Coronary artery (tissue), 2 donors: ENCODE measurements at regions not wholly inside any gene's neighbourhood (a gene's known extent, or its start where the extent isn't known, plus 50 kb on each side); places are given as distances from the start of the nearest gene placed in this dataset.

Experiments used
- DNase-seq: peaks from one replicate; pipeline ENCODE4 v3.0.0-alpha.2; 2017; ENCODE audit warnings: low spot score
- H3K27ac ChIP-seq, 2 donors: fragments of 200-600 bp; sonication (generic); one replicate each; pipeline ENCODE4 v1.5.1; 2016 to 2019
- H3K4me3 ChIP-seq: fragments of 200-600 bp; sonication (generic); 2 replicates; pipeline ENCODE4 v1.5.1; 2016; ENCODE audit warnings: mild to moderate bottlenecking, moderate library complexity
- CTCF ChIP-seq: fragments of 200-600 bp; sonication (generic); IDR thresholded peaks from one replicate; pipeline ENCODE4 v1.5.1; 2019; ENCODE audit warnings: antibody characterized with exemption

- no peak for TF ChIP-seq CTCF
- DNase-seq: no peak
- H3K27ac ChIP-seq: no peak overlapping the region
- no peak overlapping the region for H3K4me3 ChIP-seq
Observed at GRCh38 chr4:11021333-11021732, 336.8 kb upstream of the CLNK start.

GRCh38 chr4:11019451-11020240, 335.1 kb upstream of the CLNK start:
- TF ChIP-seq CTCF: no peak
- DNase-seq: no peak
- Histone ChIP-seq H3K27ac (no peak overlapping the region), H3K4me3 (no peak overlapping the region)

- no peak for TF ChIP-seq CTCF
- DNase-seq: no peak
- H3K4me3 ChIP-seq: no peak overlapping the region
- no peak overlapping the region for H3K27ac ChIP-seq
Observed at GRCh38 chr4:11014199-11014598, 329.6 kb upstream of the CLNK start.

DNA sequence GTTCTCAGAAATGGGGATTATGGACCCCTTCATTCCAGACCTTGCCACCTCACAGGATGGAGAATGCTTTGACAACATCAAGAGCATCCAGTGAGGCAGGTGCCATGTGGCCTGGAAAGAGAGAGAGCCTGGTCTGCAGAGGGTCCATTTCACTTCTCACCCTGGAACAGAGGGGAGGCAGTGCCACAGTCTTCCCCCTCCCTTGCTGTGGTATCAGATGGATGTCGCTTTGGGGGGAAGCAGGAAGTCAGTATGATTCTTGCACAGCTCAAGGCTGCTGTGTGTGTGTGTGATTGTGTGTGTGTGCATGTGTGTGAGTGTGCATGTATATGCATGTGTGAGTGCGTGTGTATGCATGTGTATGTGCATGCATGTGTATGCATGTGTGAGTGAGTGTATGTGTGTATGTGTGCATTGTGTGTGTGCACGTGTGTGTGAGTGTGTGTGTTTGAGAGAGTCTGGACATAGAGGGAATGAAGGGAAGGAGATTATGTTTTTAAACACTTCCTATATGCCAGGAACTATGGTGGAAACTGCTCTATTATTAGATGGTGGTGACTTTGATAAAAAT, 328.6 kb upstream of the CLNK start:
- Histone ChIP-seq H3K27ac (no peak overlapping the region), H3K4me3 (no peak overlapping the region)
- DNase-seq: no peak
- no peak for TF ChIP-seq CTCF

DNA sequence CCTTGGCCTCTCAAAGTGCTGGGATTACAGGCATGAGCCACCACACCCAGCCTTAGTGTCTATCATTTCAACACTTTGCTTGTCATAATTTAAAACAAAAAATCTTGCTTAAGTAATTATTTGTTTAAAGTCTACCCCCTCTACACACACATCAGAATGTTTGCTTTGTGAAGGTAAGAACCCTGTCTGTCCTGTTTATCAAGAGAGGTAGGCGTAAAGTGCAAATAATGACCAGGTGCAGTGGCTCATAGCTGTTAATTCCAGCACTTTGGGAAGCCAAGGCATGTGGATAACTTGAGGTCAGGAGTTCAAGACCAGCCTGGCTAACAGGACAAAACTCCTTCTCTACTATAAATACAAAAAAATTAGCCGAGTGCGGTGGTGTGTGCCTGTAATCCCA, 326.7 kb upstream of the CLNK start:
- no peak for TF ChIP-seq CTCF

GRCh38 chr4:11010624-11011023, 326.1 kb upstream of the CLNK start:
- DNase-seq: no peak
- no peak overlapping the region for H3K27ac ChIP-seq
- TF ChIP-seq CTCF: no peak
- no peak overlapping the region for H3K4me3 ChIP-seq

More for the DNA sequence above, 326.7 kb upstream of the CLNK start:
- no peak overlapping the region for H3K4me3 ChIP-seq
- DNase-seq: no peak
- H3K27ac ChIP-seq: no peak overlapping the region

- no peak for DNase-seq
- Histone ChIP-seq H3K27ac (no peak overlapping the region), H3K4me3 (no peak overlapping the region)
- TF ChIP-seq CTCF: no peak
Observed at GRCh38 chr4:11009281-11009680, 324.7 kb upstream of the CLNK start.
